ENCODE measurements at regions not wholly inside any gene's neighbourhood (a gene's known extent, or its start where the extent isn't known, plus 50 kb on each side); places are given as distances from the start of the nearest gene placed in this dataset.

- TF ChIP-seq IRF9 (tag; IDR thresholded peaks at IDR 0.05) = no peak
- TF ChIP-seq FOXK1 (CRISPR knock-in tag; IDR thresholded peaks at IDR 0.05; ENCODE audit: borderline replicate concordance) = no peak
- no peak for TF ChIP-seq CTCF (IDR thresholded peaks at IDR 0.05 in 2 of 3, conservative IDR thresholded peaks at IDR 0.05 in 1 of 3; ENCODE audit: insufficient read depth in 2 of 3, low read depth in 1 of 3, low read length in 3 of 3)
- TF ChIP-seq REST (IDR thresholded peaks at IDR 0.05; ENCODE audit: borderline replicate concordance) = no peak
- TF ChIP-seq REST (CRISPR knock-in tag; IDR thresholded peaks at IDR 0.05; ENCODE audit: low read depth) = no peak
Measured at GRCh38 chr6:47091886-47092668, 49.9 kb upstream of the ADGRF1 start.
